ENCODE measurements at regions not wholly inside any gene's neighbourhood (a gene's known extent, or its start where the extent isn't known, plus 50 kb on each side); places are given as distances from the start of the nearest gene placed in this dataset.

DNA sequence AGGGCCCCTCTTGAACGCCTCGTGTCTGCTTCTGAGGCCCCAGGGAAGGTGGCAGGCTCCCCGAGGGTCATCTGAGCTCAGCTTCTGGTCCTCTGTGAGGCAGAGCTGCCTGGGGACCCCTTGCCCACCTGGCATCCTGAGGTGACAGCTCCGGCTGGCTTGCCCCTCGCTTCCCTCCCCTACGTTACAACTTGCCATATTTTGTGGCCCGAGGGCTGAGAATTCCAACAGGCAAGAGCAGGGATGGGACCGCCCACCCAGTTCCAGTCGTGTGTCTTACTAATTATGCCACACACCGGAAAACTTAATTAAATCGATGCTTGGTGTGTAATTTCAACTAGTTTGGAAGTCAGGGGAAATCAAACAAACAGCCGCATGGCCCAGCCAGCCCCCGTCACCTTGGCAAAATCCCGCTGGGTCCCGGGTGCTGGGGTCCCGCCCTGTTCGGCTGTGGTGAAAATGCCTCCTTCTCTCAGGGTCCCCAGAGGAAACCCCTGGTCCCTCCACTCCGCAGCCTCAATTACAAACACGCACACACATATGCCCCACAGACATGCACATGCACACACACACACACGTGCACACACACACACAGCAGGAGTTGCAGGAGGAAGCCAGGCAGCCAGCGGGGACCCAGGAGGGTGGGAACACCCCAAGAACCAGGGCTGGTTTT, 221.0 kb upstream of the IER5L start:
- Histone ChIP-seq H3K27ac (ENCODE audit: low read depth, low read length) (no peak overlapping the region), H3K27me3 (ENCODE audit: insufficient read depth, low read length) (no peaks in the 10 kb centered on the region; the same call in 1 of the 2 replicates), H3K9me3 (ENCODE audit: insufficient read depth, low read depth, low read length) (no peaks in the 10 kb centered on the region), H3K9ac (ENCODE audit: low read depth, low read length) (no peak overlapping the region), H3K4me3 (ENCODE audit: low read length) (no peak overlapping the region), H3K36me3 (ENCODE audit: insufficient read depth, low read length) (no peaks in the 10 kb centered on the region), H3K4me1 (ENCODE audit: insufficient read depth, low read length) (peaks cover 8% of the 10 kb centered on the region)
- 87% methylated on average over 21 of the region's 21 CpGs for WGBS

DNA sequence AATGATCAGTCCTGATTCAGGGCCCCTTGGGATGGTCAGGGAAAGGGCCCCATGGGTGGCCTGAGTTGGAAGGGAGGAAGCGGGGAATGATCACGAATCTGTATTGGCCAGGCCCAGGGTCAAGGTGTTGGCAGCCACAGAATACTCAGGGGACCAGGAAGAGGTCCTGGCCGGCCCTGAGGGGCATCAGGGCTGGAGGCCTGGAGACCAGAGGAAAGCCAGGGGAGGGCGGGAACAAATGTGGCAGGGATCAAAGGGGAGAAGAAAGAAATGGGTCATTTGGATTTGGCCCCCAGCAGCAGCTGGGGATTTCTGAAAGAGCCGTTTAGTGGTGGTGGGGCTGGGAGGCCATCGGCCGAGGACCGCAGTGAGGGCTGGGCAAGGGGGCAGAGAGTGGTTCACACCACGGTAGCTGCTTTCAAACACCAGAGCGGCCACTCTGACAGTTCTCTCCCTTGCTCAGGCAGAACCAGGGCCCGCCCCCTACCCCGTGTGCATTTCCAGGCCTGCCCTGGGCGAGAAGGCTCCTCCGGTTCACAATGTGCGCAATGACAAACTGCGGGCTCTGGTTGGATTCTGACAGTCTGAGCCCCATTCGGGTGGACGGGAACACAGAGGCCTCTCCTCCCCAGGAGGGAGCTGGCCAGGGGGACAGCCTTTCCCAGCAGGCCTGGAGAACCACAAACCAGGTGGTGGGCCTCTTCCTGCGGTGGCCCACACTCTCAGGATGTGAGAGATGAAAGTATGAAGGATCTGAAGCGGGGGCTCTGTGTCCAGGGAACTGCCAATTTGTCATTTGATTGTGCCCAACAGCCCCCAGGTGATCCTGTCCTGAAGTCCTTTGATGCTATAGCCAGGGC, 220.3 kb upstream of the IER5L start:
- WGBS, result 75% methylated on average over 20 of the region's 20 CpGs
- Histone ChIP-seq H3K27me3 (ENCODE audit: insufficient read depth, low read length) (no peaks in the 10 kb centered on the region; the same call in 1 of the 2 replicates), H3K4me1 (ENCODE audit: insufficient read depth, low read length) (peaks cover 5% of the 10 kb centered on the region; the same call in 1 of the 2 replicates), H3K36me3 (ENCODE audit: insufficient read depth, low read length) (no peaks in the 10 kb centered on the region), H3K9ac (ENCODE audit: low read depth, low read length) (no peak overlapping the region), H3K9me3 (ENCODE audit: insufficient read depth, low read depth, low read length) (no peaks in the 10 kb centered on the region), H3K27ac (ENCODE audit: low read depth, low read length) (no peak overlapping the region), H3K4me3 (ENCODE audit: low read length) (no peak overlapping the region)

DNA sequence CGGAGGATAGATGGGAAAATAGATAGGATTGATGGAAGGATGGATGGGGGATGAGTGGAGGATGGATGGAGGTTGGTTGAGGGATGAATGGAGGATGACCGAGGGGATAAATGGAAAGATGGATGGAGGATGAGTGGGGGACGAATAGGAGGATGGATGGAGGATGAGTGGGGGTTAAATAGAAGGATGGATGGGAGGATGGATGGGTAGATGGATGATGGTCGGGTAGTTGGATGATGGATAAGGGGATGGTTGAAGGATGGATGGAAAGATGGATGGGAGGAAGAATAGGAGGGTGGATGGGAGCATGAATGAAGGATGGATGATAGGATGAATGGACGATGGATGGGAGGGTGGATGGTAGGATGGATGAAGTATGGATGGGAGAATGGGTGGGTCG, 219.3 kb upstream of the IER5L start:
- H3K9me3 ChIP-seq (ENCODE audit: insufficient read depth, low read depth, low read length), result no peaks in the 10 kb centered on the region
- no peak overlapping the region for H3K9ac ChIP-seq (ENCODE audit: low read depth, low read length)
- no peaks in the 10 kb centered on the region for H3K36me3 ChIP-seq (ENCODE audit: insufficient read depth, low read length)
- H3K27me3 ChIP-seq (ENCODE audit: insufficient read depth, low read length), result no peaks in the 10 kb centered on the region; the same call in 1 of the 2 replicates
- peaks cover 5% of the 10 kb centered on the region; the same call in 1 of the 2 replicates for H3K4me1 ChIP-seq (ENCODE audit: insufficient read depth, low read length)
- H3K4me3 ChIP-seq (ENCODE audit: low read length), result no peak overlapping the region
- H3K27ac ChIP-seq (ENCODE audit: low read depth, low read length), result no peak overlapping the region
- 89% methylated on average over 6 of the region's 6 CpGs for WGBS

DNA sequence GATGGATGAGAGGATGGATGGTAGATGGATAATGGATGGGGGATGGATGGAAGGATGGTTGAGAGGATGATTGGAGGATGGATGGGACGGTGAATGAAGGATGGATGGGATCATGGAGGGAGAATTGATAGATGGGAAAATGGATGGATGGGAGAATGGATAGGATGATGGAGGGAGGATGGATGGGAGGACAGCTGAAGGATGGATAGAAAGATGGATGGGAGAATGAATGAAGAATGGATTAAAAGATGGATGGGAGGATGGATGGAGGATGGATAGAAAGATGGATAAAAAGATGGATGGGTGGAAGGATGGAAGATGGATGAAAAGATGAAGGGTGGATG, 218.3 kb upstream of the IER5L start:
- 63% methylated on average over 1 of the region's 1 CpG for WGBS
- H3K36me3 ChIP-seq (ENCODE audit: insufficient read depth, low read length), result no peaks in the 10 kb centered on the region
- H3K27me3 ChIP-seq (ENCODE audit: insufficient read depth, low read length), result no peaks in the 10 kb centered on the region; the same call in 1 of the 2 replicates
- H3K9ac ChIP-seq (ENCODE audit: low read depth, low read length), result no peak overlapping the region
- H3K4me3 ChIP-seq (ENCODE audit: low read length), result no peak overlapping the region
- H3K4me1 ChIP-seq (ENCODE audit: insufficient read depth, low read length), result peaks cover 5% of the 10 kb centered on the region; the same call in 1 of the 2 replicates
- H3K9me3 ChIP-seq (ENCODE audit: insufficient read depth, low read depth, low read length), result no peaks in the 10 kb centered on the region
- no peak overlapping the region for H3K27ac ChIP-seq (ENCODE audit: low read depth, low read length)

DNA sequence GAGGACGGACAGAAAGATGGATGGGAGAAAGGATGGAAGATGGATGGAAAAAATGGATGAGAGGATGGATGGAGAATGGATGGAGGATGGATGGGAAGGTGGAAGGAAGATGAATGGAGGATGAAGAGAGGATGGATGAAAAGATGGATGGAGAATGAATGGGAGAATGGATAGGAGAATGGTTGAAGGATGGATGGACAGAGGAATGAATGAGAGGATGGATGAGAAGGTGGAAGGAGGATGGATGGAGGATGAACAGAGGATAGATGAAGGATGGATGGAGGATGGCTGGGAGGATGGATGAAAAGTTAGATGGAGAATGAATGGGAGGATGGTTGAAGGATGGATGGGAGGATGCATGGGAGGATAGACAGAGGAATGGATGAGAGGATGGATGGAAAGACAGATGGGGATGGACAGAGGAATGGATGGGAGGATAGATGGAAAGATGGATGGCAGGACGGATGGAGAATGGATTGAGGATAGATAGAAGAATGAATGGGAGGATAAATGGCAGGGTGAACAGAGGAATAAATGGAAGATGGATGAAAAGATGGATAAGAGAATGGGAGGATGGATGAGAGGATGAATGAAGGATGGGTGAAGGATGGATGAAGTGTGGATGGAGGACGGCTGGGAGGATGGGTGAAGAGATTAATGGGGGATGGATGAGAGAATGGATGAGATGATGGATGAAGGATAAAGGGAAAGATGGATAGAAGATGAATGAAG, 217.7 kb upstream of the IER5L start:
- 78% methylated on average over 3 of the region's 3 CpGs for WGBS
- Histone ChIP-seq H3K9me3 (ENCODE audit: insufficient read depth, low read depth, low read length) (no peaks in the 10 kb centered on the region), H3K9ac (ENCODE audit: low read depth, low read length) (no peak overlapping the region), H3K36me3 (ENCODE audit: insufficient read depth, low read length) (no peaks in the 10 kb centered on the region), H3K4me1 (ENCODE audit: insufficient read depth, low read length) (peaks cover 5% of the 10 kb centered on the region; the same call in 1 of the 2 replicates), H3K27me3 (ENCODE audit: insufficient read depth, low read length) (no peaks in the 10 kb centered on the region; the same call in 1 of the 2 replicates), H3K27ac (ENCODE audit: low read depth, low read length) (no peak overlapping the region), H3K4me3 (ENCODE audit: low read length) (no peak overlapping the region)

DNA sequence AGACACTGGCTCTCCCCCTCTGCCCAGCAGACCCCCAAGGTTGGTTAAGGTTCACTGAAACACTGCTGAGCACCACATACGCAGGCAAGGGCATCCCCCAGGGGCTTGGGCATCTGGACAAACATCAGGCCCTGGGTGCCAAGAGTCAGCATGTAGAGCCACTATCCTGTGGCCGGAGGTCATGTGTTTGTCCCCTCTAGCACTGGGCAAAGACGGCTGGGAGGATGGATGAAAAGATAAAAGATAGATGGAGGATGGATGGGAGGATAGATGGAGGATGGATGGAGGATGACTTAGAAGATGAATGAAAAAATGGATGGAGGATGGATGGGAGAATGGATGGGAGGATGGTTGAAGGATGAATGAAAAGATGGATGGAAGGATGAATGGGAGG, 216.8 kb upstream of the IER5L start:
- H3K4me1 ChIP-seq (ENCODE audit: insufficient read depth, low read length), result peaks cover 5% of the 10 kb centered on the region; the same call in 1 of the 2 replicates
- WGBS, result 85% methylated on average over 3 of the region's 3 CpGs
- H3K9ac ChIP-seq (ENCODE audit: low read depth, low read length), result no peak overlapping the region
- no peaks in the 10 kb centered on the region for H3K36me3 ChIP-seq (ENCODE audit: insufficient read depth, low read length)
- no peak overlapping the region for H3K27ac ChIP-seq (ENCODE audit: low read depth, low read length)
- no peaks in the 10 kb centered on the region for H3K9me3 ChIP-seq (ENCODE audit: insufficient read depth, low read depth, low read length)
- H3K4me3 ChIP-seq (ENCODE audit: low read length), result no peak overlapping the region
- H3K27me3 ChIP-seq (ENCODE audit: insufficient read depth, low read length), result no peaks in the 10 kb centered on the region; the same call in 1 of the 2 replicates

DNA sequence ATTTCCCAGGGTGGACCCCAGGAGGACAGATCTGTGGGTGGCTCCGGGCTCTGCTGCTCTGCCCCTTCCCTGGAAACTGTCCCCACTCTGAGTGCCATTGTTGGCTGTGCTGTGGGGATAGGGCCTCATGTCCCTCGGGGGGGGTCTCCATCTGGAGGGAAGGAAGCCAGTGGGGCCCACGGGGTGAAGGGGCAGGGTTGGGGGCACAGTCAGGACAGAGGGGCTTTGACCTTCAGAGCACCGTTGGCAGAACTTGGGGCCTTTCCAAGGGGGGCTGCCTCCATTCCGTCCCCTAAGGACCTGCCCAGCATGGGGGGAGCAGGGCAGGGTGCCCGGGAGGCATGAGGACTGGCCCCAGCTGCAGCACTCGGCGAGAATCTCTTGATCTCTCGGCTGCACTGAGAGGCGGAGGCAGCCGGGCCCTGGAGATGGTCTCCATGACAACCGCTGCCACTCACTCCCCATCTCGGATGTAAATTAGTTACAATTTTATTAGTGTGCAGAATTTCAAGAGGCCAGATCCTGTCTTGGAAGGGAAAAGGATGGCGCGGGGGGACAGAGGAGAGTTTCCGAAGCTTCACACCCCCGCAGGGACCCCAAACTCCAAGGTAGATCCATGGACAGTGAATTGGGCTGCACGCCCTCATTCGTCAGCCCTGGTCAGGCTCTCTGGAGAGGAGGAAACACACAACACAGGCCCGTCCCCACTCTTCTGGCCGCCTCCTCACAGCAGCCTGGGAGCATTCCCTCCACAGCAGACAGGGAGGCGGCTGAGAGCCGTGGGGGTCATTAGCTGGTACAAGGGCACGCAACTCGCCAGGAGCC, 216.2 kb upstream of the IER5L start:
- WGBS, result 88% methylated on average over 25 of the region's 25 CpGs

DNA sequence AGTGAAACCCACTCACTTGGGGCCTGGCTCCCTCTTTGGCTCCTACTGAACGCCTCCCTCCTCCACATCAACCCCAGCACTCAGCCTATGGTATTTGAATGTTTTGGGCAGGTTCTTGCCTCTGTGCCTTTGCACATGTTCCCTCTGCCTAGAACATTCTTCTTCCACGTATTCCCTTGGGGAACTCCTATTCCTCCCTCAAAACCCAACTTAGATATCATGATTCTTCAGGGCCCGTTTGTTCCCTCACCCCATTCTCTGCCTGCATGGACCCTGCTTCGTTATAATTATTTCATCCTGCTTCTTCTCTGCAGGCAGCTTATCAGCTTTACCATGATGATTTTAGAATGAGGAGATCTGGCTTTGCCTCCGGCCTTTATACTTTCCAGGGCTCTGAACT, 215.0 kb upstream of the IER5L start:
- WGBS, result 89% methylated on average over 5 of the region's 5 CpGs
- no peak overlapping the region for H3K27ac ChIP-seq (ENCODE audit: low read depth, low read length)
- no peak overlapping the region for H3K9ac ChIP-seq (ENCODE audit: low read depth, low read length)
- no peaks in the 10 kb centered on the region for H3K36me3 ChIP-seq (ENCODE audit: insufficient read depth, low read length)
- no peaks in the 10 kb centered on the region for H3K4me1 ChIP-seq (ENCODE audit: insufficient read depth, low read length)
- H3K9me3 ChIP-seq (ENCODE audit: insufficient read depth, low read depth, low read length), result no peaks in the 10 kb centered on the region
- no peak overlapping the region for H3K4me3 ChIP-seq (ENCODE audit: low read length)
- H3K27me3 ChIP-seq (ENCODE audit: insufficient read depth, low read length), result no peaks in the 10 kb centered on the region; the same call in 1 of the 2 replicates

More for the DNA sequence above, 216.2 kb upstream of the IER5L start:
- Histone ChIP-seq H3K9ac (ENCODE audit: low read depth, low read length) (no peak overlapping the region), H3K27me3 (ENCODE audit: insufficient read depth, low read length) (no peaks in the 10 kb centered on the region; the same call in 1 of the 2 replicates), H3K4me1 (ENCODE audit: insufficient read depth, low read length) (peaks cover 1% of the 10 kb centered on the region; the same call in 1 of the 2 replicates), H3K9me3 (ENCODE audit: insufficient read depth, low read depth, low read length) (no peaks in the 10 kb centered on the region), H3K36me3 (ENCODE audit: insufficient read depth, low read length) (no peaks in the 10 kb centered on the region), H3K4me3 (ENCODE audit: low read length) (no peak overlapping the region), H3K27ac (ENCODE audit: low read depth, low read length) (no peak overlapping the region)

DNA sequence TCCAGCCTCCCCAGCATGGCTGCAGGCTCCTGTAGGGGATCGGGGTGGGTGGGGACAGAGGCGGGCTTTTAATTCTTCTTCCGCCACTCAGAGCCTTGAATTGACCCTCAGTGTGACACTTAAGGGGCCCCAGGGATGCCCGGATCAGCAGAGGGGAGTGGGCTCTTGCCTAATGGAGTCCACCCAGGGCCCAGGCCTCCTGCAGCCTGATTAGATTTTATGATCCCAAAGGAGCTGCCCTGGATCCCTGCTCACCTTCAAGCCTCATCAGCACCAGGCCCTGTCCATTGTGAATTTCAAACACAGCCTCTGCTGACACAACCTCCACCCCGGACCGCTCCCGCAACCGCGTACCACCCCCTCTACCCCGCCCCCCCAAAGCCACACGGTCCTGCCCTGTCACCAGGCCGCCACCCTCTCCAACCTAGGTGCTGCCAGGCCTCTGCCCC, 214.1 kb upstream of the IER5L start:
- no peaks in the 10 kb centered on the region for H3K4me1 ChIP-seq (ENCODE audit: insufficient read depth, low read length)

DNA sequence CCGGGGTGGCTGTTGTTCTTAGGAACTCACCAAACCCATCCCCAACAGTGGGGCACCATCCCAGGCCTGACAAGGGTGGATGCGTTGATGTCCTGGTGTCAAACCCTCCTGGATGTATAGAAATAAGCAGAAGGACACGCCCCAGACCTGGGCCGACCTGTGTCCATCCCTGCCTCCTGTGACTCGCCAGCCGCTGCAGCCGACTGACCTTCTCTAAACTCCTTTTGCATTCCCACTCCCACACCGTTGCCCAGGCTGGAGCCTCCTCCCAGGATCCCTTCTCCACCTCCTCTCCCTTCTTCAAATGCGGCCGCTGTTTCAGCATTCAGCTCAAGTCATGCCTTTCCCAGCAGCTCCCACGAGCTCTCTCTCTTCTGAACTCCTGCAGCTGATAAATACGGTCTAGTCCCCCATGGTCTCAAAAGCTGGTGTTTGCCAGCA, 213.2 kb upstream of the IER5L start:
- 79% methylated on average over 12 of the region's 12 CpGs for WGBS
- Histone ChIP-seq H3K9ac (ENCODE audit: low read depth, low read length) (no peak overlapping the region), H3K27me3 (ENCODE audit: insufficient read depth, low read length) (no peaks in the 10 kb centered on the region)

More for the DNA sequence above, 214.1 kb upstream of the IER5L start:
- Histone ChIP-seq H3K27ac (ENCODE audit: low read depth, low read length) (no peak overlapping the region), H3K9ac (ENCODE audit: low read depth, low read length) (no peak overlapping the region), H3K36me3 (ENCODE audit: insufficient read depth, low read length) (no peaks in the 10 kb centered on the region), H3K4me3 (ENCODE audit: low read length) (no peak overlapping the region), H3K27me3 (ENCODE audit: insufficient read depth, low read length) (no peaks in the 10 kb centered on the region; the same call in 1 of the 2 replicates), H3K9me3 (ENCODE audit: insufficient read depth, low read depth, low read length) (no peaks in the 10 kb centered on the region)
- WGBS, result 48% methylated on average over 12 of the region's 12 CpGs

More for the DNA sequence above, 213.2 kb upstream of the IER5L start:
- no peak overlapping the region for H3K4me3 ChIP-seq (ENCODE audit: low read length)
- H3K9me3 ChIP-seq (ENCODE audit: insufficient read depth, low read depth, low read length), result no peaks in the 10 kb centered on the region
- no peak overlapping the region for H3K27ac ChIP-seq (ENCODE audit: low read depth, low read length)
- H3K4me1 ChIP-seq (ENCODE audit: insufficient read depth, low read length), result no peaks in the 10 kb centered on the region
- H3K36me3 ChIP-seq (ENCODE audit: insufficient read depth, low read length), result no peaks in the 10 kb centered on the region
